GM18870 (cell line): ENCODE measurements at regions not wholly inside any gene's neighbourhood (a gene's known extent, or its start where the extent isn't known, plus 50 kb on each side); places are given as distances from the start of the nearest gene placed in this dataset.
"Not testable (repeated sequence)": the region's sequence is repeated elsewhere in the genome, so short reads cannot be mapped to it uniquely, and the experiment has no call there.

Experiments used
- ATAC-seq: cut with Tn5 transposase; IDR thresholded peaks from one replicate; pipeline ENCODE4 v1.9.1; 2021; ENCODE audit warnings: moderate library complexity; ENCODE audit not compliant: unreplicated experiment

DNA sequence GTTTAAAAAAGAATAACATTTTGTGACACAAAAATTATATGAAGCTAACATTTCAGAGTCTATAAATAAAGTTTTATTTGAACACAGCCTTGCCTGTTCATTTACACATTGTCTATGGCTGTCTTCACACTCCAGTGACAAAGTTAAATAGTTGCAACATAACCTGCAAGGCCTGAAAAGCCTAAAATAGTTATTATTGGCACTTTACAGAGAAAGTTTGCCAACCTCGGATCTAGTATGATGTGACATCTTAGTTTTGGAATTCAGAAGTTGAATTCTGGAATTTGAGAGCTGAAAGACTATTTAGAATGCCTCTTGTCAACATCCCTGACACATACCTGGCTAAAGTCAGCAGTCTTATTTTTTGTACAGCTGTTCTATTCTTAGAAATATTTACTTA, 68.3 kb downstream of the DYRK2 start:
- no peak for ATAC-seq

DNA sequence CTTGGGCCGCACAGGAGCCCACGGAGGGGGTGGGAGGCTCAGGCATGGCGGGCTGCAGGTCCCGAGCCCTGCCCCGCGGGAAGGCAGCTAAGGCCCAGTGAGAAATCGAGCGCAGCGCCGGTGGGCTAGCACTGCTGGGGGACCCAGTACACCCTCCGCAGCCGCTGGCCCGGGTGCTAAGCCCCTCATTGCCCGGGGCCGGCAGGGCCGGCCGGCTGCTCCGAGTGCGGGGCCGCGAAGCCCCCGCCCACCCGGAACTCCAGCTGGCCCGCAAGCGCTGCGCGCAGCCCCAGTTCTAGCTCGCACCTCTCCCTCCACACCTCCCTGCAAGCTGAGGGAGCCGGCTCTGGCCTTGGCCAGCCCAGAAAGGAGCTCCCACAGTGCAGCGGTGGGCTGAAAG, 70.8 kb downstream of the DYRK2 start:
- ATAC-seq: not testable (repeated sequence)

DNA sequence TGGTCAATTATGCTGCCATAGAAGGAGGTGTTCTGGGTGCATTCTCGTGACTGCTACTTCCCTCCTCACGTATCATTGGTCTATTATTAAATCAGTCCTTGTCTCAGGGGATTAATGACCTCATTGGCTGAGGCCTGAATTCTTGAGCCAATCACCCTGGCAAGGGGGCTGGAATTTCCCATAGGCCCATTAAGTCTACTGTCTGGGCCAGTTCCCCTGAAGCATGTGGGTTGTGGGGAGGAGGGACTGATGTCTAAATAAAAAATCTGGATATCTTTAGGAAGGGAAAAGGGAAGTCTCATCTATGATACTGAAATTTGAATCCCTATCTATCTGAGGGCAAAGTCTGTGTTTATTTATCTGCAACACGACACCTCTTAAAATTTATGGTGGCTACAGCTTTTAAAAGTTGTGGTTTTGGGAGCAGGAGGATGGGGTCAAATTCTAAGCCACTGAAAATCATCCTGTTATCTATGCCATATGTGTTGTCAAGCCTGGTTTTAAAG, 71.9 kb downstream of the DYRK2 start:
- ATAC-seq: no peak

GRCh38 chr12:67721248-67721647, 72.7 kb downstream of the DYRK2 start:
- ATAC-seq: no peak

DNA sequence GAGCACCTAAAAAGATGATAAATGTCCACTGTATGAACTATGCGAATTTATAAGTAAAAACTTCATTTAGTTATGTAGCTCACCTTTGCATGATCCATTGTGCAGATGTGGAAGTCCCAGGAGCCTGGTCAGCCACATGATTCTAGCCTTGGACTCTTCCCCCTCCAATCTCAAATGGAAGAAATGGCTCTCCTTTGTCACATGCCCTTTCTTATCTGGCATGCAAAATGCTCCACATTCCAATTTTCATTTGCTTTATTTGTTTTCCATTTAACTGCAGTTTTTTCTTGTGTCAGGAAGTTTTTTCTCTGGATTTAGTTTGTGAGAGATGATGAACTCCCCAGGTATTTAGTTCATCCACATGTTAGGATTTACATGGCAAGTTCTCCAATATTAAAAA, 73.8 kb downstream of the DYRK2 start:
- no peak for ATAC-seq

DNA sequence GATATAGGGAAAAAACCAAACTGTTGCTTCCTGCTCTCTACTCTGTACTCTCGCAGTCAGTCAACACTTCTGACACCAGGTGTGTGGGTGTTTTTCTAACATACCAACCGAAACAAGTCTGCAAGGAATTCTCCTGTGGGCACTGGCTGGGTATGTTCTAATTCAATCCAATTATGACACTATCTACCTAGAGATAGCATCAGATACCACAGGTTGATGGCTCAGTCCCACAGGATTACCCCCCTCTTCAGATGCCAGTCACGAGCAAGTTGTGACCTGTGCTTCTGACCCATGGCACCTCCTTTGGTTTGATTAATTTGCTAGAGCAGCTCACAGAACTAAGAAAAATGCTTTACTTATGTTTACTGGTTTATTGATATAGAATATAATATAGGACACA, 78.3 kb downstream of the DYRK2 start:
- no peak for ATAC-seq

- no peak for ATAC-seq
Measured at GRCh38 chr12:67727702-67728666, 79.4 kb downstream of the DYRK2 start.

GRCh38 chr12:67732857-67733256, 84.3 kb downstream of the DYRK2 start:
- ATAC-seq: no peak

DNA sequence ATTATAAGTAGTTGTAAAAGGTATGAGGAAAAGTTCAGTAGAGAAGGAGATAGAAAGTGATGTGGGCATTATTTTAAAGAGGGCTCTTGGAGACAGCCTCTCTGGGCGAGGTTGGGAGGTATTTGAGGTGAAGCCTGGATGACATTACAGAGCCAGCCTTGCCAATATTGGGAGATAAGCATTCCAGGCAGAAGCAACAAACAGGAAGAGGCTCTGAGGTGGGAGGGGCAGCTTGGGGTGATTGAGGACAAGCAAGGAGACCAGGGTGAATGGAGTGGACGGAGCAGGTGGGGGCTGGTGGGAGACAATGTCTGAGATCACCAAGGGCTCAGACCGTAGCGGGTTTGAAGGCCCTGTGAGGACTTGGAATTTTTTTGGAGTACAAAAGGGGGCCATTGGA, 87.3 kb downstream of the DYRK2 start:
- no peak for ATAC-seq

DNA sequence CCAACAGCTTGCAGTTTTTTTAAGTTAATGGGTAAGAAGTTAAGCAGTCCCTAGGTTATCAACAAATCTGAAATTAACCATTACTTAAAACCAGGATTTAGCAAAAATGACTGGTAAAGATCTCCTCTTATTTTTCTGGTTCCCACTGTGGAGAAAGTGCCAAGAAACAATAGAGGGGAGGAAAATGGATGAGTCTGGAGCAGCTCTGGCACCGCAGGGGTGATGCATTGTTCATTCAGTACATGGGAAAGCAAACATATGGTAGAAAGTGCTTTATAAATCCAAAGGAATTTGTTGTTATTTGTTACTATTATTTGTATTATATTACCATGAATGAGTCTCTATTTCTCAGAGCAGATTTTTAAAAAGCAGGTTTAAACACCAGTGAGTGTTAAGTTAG, 92.2 kb downstream of the DYRK2 start:
- no peak for ATAC-seq

GRCh38 chr12:67741270-67741669, 92.7 kb downstream of the DYRK2 start:
- no peak for ATAC-seq

DNA sequence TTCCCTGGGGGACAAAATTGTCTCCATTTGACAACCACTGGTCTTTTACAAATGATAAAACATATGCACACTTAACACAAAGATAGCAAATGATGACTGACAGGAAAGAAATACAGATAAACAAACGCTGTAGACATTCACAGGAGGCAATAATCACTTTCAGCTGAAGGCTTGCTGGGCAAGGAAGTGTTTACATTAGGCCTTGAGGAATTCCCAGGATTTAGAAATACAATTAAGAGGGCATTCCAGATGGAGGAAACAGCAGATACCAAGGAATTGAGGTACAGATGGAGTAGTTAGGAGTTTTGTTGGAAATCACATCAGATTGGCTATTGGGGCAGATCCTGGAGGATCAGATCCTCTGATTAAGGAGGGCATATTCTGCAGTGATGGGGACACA, 93.9 kb downstream of the DYRK2 start:
- ATAC-seq: no peak

DNA sequence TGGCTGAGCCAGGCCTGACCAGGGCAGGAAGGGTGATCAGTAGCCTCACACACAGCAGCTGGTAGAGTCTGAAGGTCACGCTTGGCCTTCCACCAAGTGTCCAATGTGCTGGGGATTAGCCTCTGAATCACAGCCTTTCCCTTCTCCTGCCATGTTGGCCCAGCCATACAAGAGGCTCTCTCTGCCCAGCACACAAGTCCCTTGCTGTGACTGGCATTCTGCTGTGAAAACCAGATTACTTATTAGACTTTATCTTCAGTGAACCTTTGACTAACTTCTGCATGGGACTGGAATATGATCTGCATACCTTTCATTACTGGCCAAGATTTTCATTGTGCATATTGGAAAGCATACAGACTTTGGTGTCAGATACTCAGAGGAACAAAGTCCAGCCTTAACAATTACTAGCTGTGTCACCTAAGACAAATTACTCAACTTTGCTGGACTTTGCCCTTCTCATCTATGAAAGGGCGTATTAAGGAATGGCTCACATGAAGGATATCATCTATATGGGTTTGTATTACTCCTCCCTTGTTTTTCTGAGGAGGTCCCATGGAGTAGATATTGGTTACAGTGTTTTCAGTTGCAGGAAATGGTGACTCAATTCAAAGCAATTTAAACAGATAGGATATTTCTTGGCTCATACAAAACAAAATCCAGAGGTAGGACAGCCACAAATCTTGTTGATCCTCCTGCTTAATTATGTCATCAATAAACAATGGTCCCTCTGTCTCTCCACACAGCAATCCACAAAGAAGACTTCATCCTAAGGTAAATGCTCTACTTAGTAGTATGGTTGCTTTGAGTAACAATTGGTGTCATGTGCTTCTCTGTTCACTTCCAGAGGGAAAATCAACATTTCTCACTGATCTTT, 99.6 kb downstream of the DYRK2 start:
- no peak for ATAC-seq

DNA sequence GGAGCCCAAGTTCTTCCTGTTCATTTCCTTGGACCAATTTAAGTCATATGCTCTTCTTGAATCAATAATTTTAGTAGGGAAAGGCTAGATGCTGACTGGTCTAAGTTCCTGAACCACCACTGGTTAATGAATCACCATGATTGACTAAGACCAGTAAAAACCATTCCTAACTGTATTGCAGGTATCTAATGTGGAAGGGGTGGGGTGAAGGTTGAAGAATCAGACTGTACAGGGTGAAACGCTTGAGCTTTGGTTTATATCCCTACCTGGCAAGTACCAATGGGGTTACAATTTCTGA, 100.1 kb downstream of the DYRK2 start:
- ATAC-seq: no peak

DNA sequence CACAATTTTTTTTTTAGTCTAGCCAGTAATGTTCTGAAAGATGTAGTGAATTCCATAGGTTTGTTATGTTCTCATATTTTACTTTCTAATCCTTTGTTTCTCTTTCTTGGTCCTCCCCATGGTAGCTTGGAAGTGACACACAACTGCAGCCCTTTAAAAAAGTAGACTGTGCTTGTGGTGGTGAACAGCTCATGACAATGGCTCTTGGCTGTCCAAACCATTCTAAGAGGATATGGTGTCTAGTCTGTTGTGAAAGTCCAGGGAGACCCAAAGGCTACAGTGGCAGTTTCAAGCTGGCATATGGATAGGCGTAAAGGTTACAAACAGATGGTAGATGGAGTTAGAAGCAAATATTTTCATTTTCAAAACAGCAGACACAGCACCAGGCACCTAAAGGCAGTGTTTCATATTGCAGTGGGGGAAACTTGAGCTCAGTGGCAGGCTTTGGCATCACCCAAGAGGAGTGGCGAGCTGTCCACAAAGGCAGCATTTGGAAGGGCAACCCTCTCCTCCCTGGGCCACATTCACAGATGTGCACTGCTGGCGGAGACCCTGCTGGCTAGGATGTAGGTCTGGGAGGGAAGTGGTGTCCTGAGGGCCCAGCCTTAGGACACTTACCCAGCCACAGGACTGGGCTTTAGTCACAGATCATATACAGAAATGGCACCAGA, 102.1 kb downstream of the DYRK2 start:
- no peak for ATAC-seq

DNA sequence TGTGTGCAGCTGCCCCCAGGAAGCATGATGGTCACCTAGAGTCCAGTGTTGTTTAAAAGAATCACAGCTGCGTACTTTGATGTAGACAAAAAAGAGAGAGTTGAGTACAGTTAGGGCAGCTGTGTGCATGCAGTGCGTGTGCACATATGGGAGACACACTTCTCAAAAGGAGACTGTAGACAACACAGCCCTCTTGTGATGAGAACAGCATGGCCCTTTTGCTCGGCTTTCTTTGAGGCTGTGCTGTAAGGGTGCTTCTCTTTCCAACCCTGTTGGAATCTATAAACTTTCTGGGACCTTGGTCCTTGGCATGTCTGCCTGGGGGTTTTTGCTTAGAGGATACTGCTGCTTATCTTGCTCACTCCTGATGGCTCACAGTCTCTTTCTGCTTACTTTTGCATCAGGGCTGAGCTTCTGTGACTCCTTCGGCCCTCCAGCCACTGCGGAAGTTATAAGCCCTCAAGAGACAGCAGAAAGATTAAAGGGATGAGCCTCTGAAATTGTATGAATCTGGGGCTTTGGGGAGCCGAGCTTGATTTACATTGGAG, 102.9 kb downstream of the DYRK2 start:
- ATAC-seq: no peak

DNA sequence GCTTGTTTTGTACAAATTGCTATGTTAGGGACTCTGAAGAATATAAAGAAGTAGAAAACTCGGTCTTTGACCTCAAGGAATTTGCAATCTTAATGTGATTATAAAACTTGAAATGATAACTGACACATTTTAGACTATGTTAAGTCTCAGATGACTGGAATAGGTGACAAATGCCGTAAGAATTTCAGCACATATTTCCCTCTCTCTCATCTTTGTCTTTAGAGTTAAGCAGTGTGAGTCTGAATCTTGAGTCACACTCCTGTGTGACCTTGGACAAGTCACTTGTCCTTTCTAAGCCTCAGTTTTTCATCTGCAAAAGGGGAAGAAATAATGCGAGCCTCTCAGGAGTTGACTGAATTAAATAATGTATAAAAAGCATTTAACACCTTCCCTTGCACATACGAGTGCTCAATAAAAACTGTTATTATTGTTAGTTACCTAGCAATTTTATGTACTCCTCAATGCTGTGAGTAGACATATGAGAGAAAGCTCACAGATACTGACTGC, 103.7 kb downstream of the DYRK2 start:
- ATAC-seq: no peak

- ATAC-seq: no peak
Measured at GRCh38 chr12:67754933-67755697, 106.6 kb downstream of the DYRK2 start.

DNA sequence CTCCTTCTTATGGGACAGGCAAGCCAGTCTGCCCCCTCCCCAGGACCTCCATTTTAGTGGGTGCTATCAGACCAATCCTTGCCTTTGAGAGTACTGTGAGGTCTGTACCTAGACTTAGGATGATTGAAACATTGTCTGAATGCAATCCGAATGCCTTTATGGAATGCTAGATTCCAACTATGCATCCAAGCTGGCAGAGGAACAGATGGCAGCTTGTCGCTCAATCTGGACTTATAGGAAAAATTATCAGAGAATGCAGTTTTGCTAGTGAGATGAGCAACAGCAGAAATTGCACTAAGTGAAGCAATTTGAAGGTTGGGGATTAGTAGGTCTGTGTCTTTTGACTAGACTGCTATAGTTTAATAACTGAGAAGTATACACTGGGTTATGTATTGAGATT, 109.1 kb downstream of the DYRK2 start:
- ATAC-seq: peak; percentile 21

GRCh38 chr12:67758119-67758518, 109.6 kb downstream of the DYRK2 start:
- ATAC-seq: peak; percentile 99
